K562 (cell line): ENCODE measurements at regions not wholly inside any gene's neighbourhood (a gene's known extent, or its start where the extent isn't known, plus 50 kb on each side); places are given as distances from the start of the nearest gene placed in this dataset.

Experiments used
- ATAC-seq: fragments of 200-7000 bp; cut with Tn5 transposase; 3 replicates; pipeline ENCODE4 v1.9.1; 2020; ENCODE audit warnings: moderate library complexity
- BruUV-seq: library from RNA; stranded (reverse); fragments of 400-500 nt; replicated peaks from 2 replicates; lab custom pipeline; 2021; lab: Mats Ljungman, UMichigan
- CTCF ChIA-PET: fragments of 300-600 bp; formaldehyde crosslinking; extraction: SDS; loops from one replicate; lab custom pipeline; 2021; ENCODE audit warnings: low intra/inter-chr PET ratio; lab: Yijun Ruan, JAX
- POLR2A ChIA-PET: fragments of 300-600, 350-650 bp; sonication (Branson Sonifier 250); formaldehyde crosslinking; extraction: SDS; loops from one replicate; lab custom pipeline; 2021; ENCODE audit warnings: antibody characterized with exemption, inconsistent platforms; lab: Yijun Ruan, JAX
- DNase-seq, 4 experiments: peaks; one replicate each; pipeline versions ENCODE4 v3.0.0 to v3.0.0-alpha.2; 2011 to 2018; ENCODE audit warnings: low spot score in 3 of 4, mixed read lengths in 3 of 4; ENCODE audit errors: extremely low read depth in 1 of 4
- FAIRE-seq: peaks from 2 replicates; lab custom pipeline; 2011; peaks lifted over from hg19 to GRCh38; lab: Jason Lieb, UNC
- H2AFZ ChIP-seq: 2 replicates; pipeline ENCODE4 v1.6.0; 2011; ENCODE audit warnings: low read depth, low read length, control low read depth, inconsistent platforms
- H3K27ac ChIP-seq: fragments of 200-600 bp; 3 replicates; pipeline ENCODE4 v1.8.0; 2011; ENCODE audit warnings: low read depth, mild to moderate bottlenecking, control low read depth, inconsistent platforms, low read length, moderate library complexity, mixed read lengths; ENCODE audit errors: extremely low read depth
- H3K27me3 ChIP-seq, 2 experiments: fragments of 300-600 bp in 1 of 2; 2 replicates in 1 of 2; 3 replicates in 1 of 2; pipeline versions ENCODE4 v1.6.0 to v1.8.0; 2011; ENCODE audit warnings: inconsistent platforms in 2 of 2, low read length in 2 of 2, mild to moderate bottlenecking in 1 of 2, mixed read lengths in 1 of 2, moderate library complexity in 1 of 2; ENCODE audit not compliant: control insufficient read depth in 2 of 2, insufficient read depth in 2 of 2
- H3K36me3 ChIP-seq: fragments of 300-600 bp; 3 replicates; pipeline ENCODE4 v1.8.0; 2011; ENCODE audit warnings: mild to moderate bottlenecking, low read length, inconsistent platforms; ENCODE audit not compliant: control insufficient read depth, insufficient read depth
- H3K4me1 ChIP-seq, 2 experiments: fragments of 200-600 bp in 1 of 2; replicated peaks in 1 of 2; 2 replicates in 1 of 2; 3 replicates in 1 of 2; pipeline versions ENCODE4 v1.5.1 to v1.8.0; 2011; ENCODE audit warnings: inconsistent platforms in 2 of 2, low read length in 2 of 2, mild to moderate bottlenecking in 1 of 2, mixed read lengths in 1 of 2, moderate library complexity in 1 of 2; ENCODE audit not compliant: control insufficient read depth in 2 of 2, insufficient read depth in 2 of 2
- H3K4me2 ChIP-seq: 2 replicates; pipeline ENCODE4 v1.6.1; 2011; ENCODE audit warnings: low read length, control low read depth, inconsistent platforms, mixed read lengths; ENCODE audit not compliant: insufficient read depth
- H3K4me3 ChIP-seq: fragments of 200-600 bp; sonication (generic), shearing (Covaris generic); 2 replicates; pipeline ENCODE4 v1.5.1; 2016; ENCODE audit warnings: control low read depth, inconsistent platforms
- H3K79me2 ChIP-seq: fragments of 200-600 bp; 3 replicates; pipeline ENCODE4 v1.8.0; 2011; ENCODE audit warnings: low read length, inconsistent platforms; ENCODE audit not compliant: control insufficient read depth, insufficient read depth
- H3K9ac ChIP-seq, 2 experiments: 2 replicates each; pipeline versions ENCODE4 v1.6.0 to v1.6.1; 2011; ENCODE audit warnings: low read depth in 2 of 2, low read length in 2 of 2, control low read depth in 1 of 2, inconsistent platforms in 1 of 2, mild to moderate bottlenecking in 1 of 2, mixed read lengths in 1 of 2; ENCODE audit not compliant: insufficient read depth in 1 of 2
- H3K9me1 ChIP-seq: one replicate; pipeline ENCODE4 v1.6.0; 2011; ENCODE audit warnings: inconsistent platforms, mild to moderate bottlenecking, low read length, moderate library complexity; ENCODE audit not compliant: control insufficient read depth, insufficient read depth
- H3K9me3 ChIP-seq: replicated peaks from 2 replicates; pipeline ENCODE4 v1.5.1; 2011; ENCODE audit warnings: low read depth, low read length, inconsistent platforms; ENCODE audit not compliant: control insufficient read depth, insufficient read depth
- H4K20me1 ChIP-seq: replicated peaks from 2 replicates; pipeline ENCODE4 v1.6.1; 2011; ENCODE audit warnings: low read length, inconsistent platforms, mixed read lengths; ENCODE audit not compliant: control insufficient read depth, insufficient read depth
- BRF1 ChIP-seq: IDR thresholded peaks from 3 replicates; pipeline ENCODE4 v1.6.1; 2011; ENCODE audit warnings: borderline replicate concordance, mild to moderate bottlenecking; ENCODE audit not compliant: insufficient read length; ENCODE audit errors: extremely low read depth
- ESRRB ChIP-seq: fragments of 250-450 bp; sonication (Bioruptor Pico); IDR thresholded peaks from 2 replicates; pipeline ENCODE4 v1.5.0; 2020; ENCODE audit warnings: mild to moderate bottlenecking, moderate library complexity, borderline replicate concordance
- ETS1 ChIP-seq: conservative IDR thresholded peaks from 2 replicates; pipeline ENCODE4 v1.6.1; 2011; ENCODE audit warnings: low read depth, mild to moderate bottlenecking, low read length; ENCODE audit not compliant: control insufficient read depth
- FIP1L1 ChIP-seq: fragments of 200-400 bp; formaldehyde crosslinking; IDR thresholded peaks from 2 replicates; pipeline ENCODE4 v1.6.1; 2018; ENCODE audit warnings: mild to moderate bottlenecking, low read depth, low read length; ENCODE audit not compliant: poor library complexity, severe bottlenecking
- FOXJ2 ChIP-seq: fragments of 200-800 bp; sonication (Bioruptor generic); IDR thresholded peaks from 2 replicates; pipeline ENCODE4 v1.6.1; 2016; ENCODE audit warnings: missing genetic modification characterization, missing compliant biosample characterization
- HMG20A ChIP-seq: fragments of 450-650 bp; formaldehyde crosslinking; conservative IDR thresholded peaks from 2 replicates; pipeline ENCODE4 v1.4.0; 2020; ENCODE audit warnings: mild to moderate bottlenecking, mixed read lengths
- KAT8 ChIP-seq: fragments of 450-650 bp; IDR thresholded peaks from 2 replicates; pipeline ENCODE4 v1.6.1; 2016; ENCODE audit warnings: low read depth, mild to moderate bottlenecking
- TAF1 ChIP-seq: IDR thresholded peaks from 2 replicates; pipeline ENCODE4 v1.6.1; 2011; ENCODE audit warnings: mild to moderate bottlenecking, low read length, moderate library complexity; ENCODE audit not compliant: insufficient read depth, control insufficient read depth, severe bottlenecking; ENCODE audit errors: extremely low read depth
- U2AF1 ChIP-seq: fragments of 200-400 bp; formaldehyde crosslinking; optimal IDR thresholded peaks from 2 replicates; pipeline ENCODE3; 2017; ENCODE audit warnings: mild to moderate bottlenecking, low read depth, low read length, moderate library complexity
- ZNF165 ChIP-seq: fragments of 250-450 bp; sonication (Bioruptor Pico); IDR thresholded peaks from 2 replicates; pipeline ENCODE4 v1.4.0; 2020; ENCODE audit warnings: borderline replicate concordance
- ZNF174 ChIP-seq: fragments of 250-450 bp; sonication (Bioruptor Pico); IDR thresholded peaks from 2 replicates; pipeline ENCODE4 v1.4.0; 2020; ENCODE audit warnings: mild to moderate bottlenecking
- ZNF175 ChIP-seq: fragments of 200-800 bp; sonication (Bioruptor generic); IDR thresholded peaks from 2 replicates; pipeline ENCODE4 v1.6.1; 2016; ENCODE audit warnings: low read depth, mild to moderate bottlenecking, missing genetic modification characterization, missing compliant biosample characterization
- WGBS: fragments of 100-300 bp; shearing (Covaris generic); methylation state at CpG from one replicate; pipeline ENCODE4 v1.1.6; 2016; ENCODE audit warnings: low coverage, mixed read lengths; ENCODE audit not compliant: insufficient coverage; ENCODE audit errors: missing lambda C conversion rate; 5-methylcytosine and 5-hydroxymethylcytosine counted together
- in situ Hi-C: fragments of 300-500 bp; cut with MboI; formaldehyde crosslinking; loops from 4 replicates; pipeline ENCODE4 v1.15.0; 2018; ENCODE audit warnings: inconsistent platforms, mixed read lengths
- intact Hi-C: fragments of 100-400 bp; cut with micrococcal nuclease; formaldehyde crosslinking; loops from 2 replicates; pipeline ENCODE4 v1.14.2; 2022

DNA sequence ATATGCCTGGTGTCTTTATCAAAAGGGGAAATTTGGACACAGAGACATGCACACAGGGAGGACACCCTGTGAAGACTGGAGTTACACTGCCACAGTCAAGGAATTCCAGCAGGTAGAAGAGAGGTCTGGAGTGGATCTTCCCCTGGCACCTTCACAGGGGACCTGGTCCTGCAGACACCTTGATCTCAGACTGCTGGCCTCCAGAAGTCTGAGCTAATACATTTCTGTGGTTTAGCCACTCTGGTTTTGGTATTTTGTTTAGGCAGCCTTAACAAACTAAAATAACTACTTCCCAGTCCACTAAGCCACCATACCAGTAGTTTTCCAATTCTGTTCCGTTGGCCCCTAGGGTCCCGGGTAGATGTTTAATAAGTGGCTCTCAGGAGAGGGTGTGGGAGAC, 164.7 kb downstream of the SETD4 start:
- in situ Hi-C loops = no loop called here

More for the DNA sequence above, 164.7 kb downstream of the SETD4 start:
- H3K9me1 ChIP-seq = no peaks in the 10 kb centered on the region
- ATAC-seq = no peak
- H3K4me2 ChIP-seq = no peak overlapping the region
- TF ChIP-seq FOXJ2 (tag) (no peak), HMG20A (no peak), TAF1 (no peak), ZNF175 (CRISPR knock-in tag) (no peak), ETS1 (no peak), ZNF174 (CRISPR knock-in tag) (no peak), KAT8 (no peak), FIP1L1 (no peak), ESRRB (no peak), U2AF1 (no peak), BRF1 (no peak), ZNF165 (no peak)
- WGBS = 0% methylated on average over 2 of the region's 2 CpGs
- H3K4me1 ChIP-seq = no peaks in the 10 kb centered on the region
- no peaks in the 10 kb centered on the region for H3K79me2 ChIP-seq
- CTCF ChIA-PET = no interaction called here
- no peak overlapping the region for H2AFZ ChIP-seq
- peaks cover 0 to 22% of the 10 kb centered on the region in 2 experiments; a peak in 2 of 5 replicates for H3K27me3 ChIP-seq
- H3K4me3 ChIP-seq = no peak overlapping the region
- no peak for FAIRE-seq
- no peaks in the 10 kb centered on the region for H3K9me3 ChIP-seq
- no peak for DNase-seq
- no peak overlapping the region for H3K9ac ChIP-seq
- no TSS peak for BruUV-seq
- H3K36me3 ChIP-seq = no peaks in the 10 kb centered on the region
- H4K20me1 ChIP-seq = no peaks in the 10 kb centered on the region
- POLR2A ChIA-PET = interaction anchor here (0.9 kb wide), 1 partner anchor 11 kb away, joined by 4 read pairs; no protein-coding TSS in a partner anchor
- no peak overlapping the region for H3K27ac ChIP-seq
- intact Hi-C loops = no loop called here
